Adrenal gland (tissue), 5 donors: ENCODE measurements at regions not wholly inside any gene's neighbourhood (a gene's known extent, or its start where the extent isn't known, plus 50 kb on each side); places are given as distances from the start of the nearest gene placed in this dataset.

Experiments used
- CTCF ChIP-seq, 6 experiments: fragments of 450-650 bp in 4 of 6; fragments of 200-600 bp in 2 of 6; sonication (generic) in 1 of 6; IDR thresholded peaks; 1 replicate in 5 of 6; 2 replicates in 1 of 6; pipeline versions ENCODE4 v1.5.1 to v1.8.0; 2016 to 2021; ENCODE audit warnings: antibody characterized with exemption in 6 of 6, mild to moderate bottlenecking in 2 of 6, moderate library complexity in 1 of 6
- POLR2A ChIP-seq, 2 donors: fragments of 450-650 bp; IDR thresholded peaks; one replicate each; pipeline ENCODE4 v1.6.1; 2017; ENCODE audit warnings: antibody characterized with exemption in 2 of 2, mild to moderate bottlenecking in 2 of 2, moderate library complexity in 1 of 2
- donor health status: DM: no; HTN: no; CAD: no.

- TF ChIP-seq CTCF (IDR thresholded peaks at IDR 0.05) (no peak), POLR2A (IDR thresholded peaks at IDR 0.05) (no peak)
These were observed 392.6 kb downstream of the MRPL39 start for GRCh38 chr21:25214676-25215075.
